Uterus (tissue), 2 donors: ENCODE measurements at regions not wholly inside any gene's neighbourhood (a gene's known extent, or its start where the extent isn't known, plus 50 kb on each side); places are given as distances from the start of the nearest gene placed in this dataset.
"Not testable (repeated sequence)": the region's sequence is repeated elsewhere in the genome, so short reads cannot be mapped to it uniquely, and the experiment has no call there.

Experiments used
- POLR2A ChIP-seq, 2 donors: fragments of 450-650 bp; IDR thresholded peaks; one replicate each; pipeline ENCODE4 v1.6.1; 2016; ENCODE audit warnings: antibody characterized with exemption in 2 of 2, mild to moderate bottlenecking in 1 of 2, moderate library complexity in 1 of 2
- TF ChIP-seq, protein P1 (sequence below), 4 experiments: fragments of 200-600 bp in 2 of 4; fragments of 450-650 bp in 2 of 4; sonication (generic) in 2 of 4; IDR thresholded peaks; one replicate each; pipeline ENCODE4 v1.5.1; 2016 to 2019; ENCODE audit warnings: antibody characterized with exemption in 4 of 4, mild to moderate bottlenecking in 2 of 4, moderate library complexity in 1 of 4

DNA sequence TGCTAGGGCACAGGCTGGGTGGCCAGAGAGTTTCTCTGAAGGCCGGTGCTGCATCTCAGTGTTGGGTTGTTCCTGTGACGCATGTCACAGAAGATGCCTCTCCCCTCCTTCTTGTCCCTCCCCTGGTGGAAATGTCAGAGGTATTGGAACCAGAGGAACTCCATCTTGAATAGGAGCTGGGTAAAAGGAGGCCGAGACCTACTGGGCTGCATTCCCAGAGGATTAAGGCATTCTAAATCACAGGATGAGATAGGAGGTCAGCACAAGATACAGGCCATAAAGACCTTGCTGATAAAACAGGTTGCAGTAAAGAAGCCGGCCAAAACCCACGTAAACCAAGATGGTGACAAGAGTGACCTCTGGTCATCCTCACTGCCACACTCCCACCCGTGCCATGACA lies 50.3 kb upstream of the AGAP1 start:
- TF ChIP-seq POLR2A (IDR thresholded peaks at IDR 0.05): not testable (repeated sequence)
- TF ChIP-seq, protein P1, sequence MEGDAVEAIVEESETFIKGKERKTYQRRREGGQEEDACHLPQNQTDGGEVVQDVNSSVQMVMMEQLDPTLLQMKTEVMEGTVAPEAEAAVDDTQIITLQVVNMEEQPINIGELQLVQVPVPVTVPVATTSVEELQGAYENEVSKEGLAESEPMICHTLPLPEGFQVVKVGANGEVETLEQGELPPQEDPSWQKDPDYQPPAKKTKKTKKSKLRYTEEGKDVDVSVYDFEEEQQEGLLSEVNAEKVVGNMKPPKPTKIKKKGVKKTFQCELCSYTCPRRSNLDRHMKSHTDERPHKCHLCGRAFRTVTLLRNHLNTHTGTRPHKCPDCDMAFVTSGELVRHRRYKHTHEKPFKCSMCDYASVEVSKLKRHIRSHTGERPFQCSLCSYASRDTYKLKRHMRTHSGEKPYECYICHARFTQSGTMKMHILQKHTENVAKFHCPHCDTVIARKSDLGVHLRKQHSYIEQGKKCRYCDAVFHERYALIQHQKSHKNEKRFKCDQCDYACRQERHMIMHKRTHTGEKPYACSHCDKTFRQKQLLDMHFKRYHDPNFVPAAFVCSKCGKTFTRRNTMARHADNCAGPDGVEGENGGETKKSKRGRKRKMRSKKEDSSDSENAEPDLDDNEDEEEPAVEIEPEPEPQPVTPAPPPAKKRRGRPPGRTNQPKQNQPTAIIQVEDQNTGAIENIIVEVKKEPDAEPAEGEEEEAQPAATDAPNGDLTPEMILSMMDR (IDR thresholded peaks at IDR 0.05): not testable (repeated sequence)
